GM20000 (cell line): ENCODE measurements at regions not wholly inside any gene's neighbourhood (a gene's known extent, or its start where the extent isn't known, plus 50 kb on each side); places are given as distances from the start of the nearest gene placed in this dataset.

ENCODE experiments used
- DNase-seq: peaks from one replicate; pipeline ENCODE4 v3.0.0; 2012; ENCODE audit warnings: low spot score
- TF ChIP-seq, protein P1 (sequence below): IDR thresholded peaks from 2 replicates; pipeline ENCODE4 v1.5.1; 2012; ENCODE audit warnings: mild to moderate bottlenecking, control low read depth; ENCODE audit errors: extremely low read depth, missing control alignments

DNA sequence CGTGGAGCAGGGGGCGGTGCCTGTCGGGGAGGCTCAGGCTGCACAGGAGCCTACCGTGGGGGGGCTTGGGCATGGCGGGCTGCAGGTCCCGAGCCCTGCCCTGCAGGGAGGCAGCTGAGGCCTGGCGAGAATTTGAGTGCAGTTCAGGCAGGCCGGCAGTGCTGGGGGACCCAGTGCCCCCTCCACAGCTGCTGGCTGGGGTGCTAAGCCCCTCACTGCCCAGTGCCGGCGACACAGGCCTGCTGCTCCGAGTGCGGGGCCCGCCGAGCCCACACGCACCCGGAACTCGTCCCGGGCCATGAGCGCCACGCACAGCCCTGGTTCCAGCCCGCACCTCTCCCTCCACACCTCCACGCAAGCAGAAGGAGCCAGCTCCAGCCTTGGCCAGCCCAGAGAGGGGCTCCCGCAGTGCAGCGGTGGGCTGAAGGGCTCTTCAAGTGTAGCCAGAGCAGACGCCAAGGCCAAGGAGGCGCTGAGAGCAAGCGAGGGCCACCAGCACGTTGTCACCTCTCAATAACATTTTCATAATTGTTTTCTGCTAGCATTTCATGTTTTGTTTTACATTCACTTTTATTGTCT is 1378.9 kb upstream of the CELF4 start:
- TF ChIP-seq, protein P1, sequence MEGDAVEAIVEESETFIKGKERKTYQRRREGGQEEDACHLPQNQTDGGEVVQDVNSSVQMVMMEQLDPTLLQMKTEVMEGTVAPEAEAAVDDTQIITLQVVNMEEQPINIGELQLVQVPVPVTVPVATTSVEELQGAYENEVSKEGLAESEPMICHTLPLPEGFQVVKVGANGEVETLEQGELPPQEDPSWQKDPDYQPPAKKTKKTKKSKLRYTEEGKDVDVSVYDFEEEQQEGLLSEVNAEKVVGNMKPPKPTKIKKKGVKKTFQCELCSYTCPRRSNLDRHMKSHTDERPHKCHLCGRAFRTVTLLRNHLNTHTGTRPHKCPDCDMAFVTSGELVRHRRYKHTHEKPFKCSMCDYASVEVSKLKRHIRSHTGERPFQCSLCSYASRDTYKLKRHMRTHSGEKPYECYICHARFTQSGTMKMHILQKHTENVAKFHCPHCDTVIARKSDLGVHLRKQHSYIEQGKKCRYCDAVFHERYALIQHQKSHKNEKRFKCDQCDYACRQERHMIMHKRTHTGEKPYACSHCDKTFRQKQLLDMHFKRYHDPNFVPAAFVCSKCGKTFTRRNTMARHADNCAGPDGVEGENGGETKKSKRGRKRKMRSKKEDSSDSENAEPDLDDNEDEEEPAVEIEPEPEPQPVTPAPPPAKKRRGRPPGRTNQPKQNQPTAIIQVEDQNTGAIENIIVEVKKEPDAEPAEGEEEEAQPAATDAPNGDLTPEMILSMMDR: no peak
- DNase-seq: no peak

GRCh38 chr18:38941711-38942561 is 1376.3 kb upstream of the CELF4 start:
- TF ChIP-seq, protein P1: no peak
- no peak for DNase-seq

GRCh38 chr18:38940863-38941531 is 1375.4 kb upstream of the CELF4 start:
- peak; percentile 65 for DNase-seq
- TF ChIP-seq, protein P1: no peak

GRCh38 chr18:38940475-38940862 is 1374.9 kb upstream of the CELF4 start:
- no peak for DNase-seq
- TF ChIP-seq, protein P1: no peak

DNA sequence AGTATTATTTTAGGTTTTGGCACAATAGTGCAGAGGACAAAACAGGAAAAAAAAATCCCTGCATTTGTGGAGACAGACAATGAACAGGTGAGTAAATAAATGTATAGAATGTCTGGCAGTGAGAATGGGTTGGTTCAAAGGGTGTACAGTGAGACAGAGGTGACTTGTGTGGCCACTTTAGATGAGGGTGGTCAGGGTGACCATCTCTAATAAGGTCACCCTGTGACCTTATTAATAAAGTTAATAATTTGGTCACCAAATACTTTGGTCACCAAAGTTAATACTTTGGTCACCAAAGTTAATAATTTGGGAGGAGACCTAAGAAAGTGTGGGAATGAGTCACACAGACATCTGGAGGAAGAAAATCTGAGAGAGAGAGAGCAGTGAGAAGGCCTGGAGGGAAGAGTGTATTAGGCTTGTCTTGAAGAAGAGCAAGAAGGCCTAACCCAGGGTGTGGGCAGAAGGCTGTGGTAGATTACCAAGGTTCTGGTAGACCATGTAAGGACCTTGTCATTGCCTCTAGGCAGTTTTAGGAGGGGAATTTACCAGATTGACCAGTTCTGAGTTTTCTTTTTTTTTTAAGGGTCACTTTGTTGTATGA is 1368.4 kb upstream of the CELF4 start:
- DNase-seq: no peak
- TF ChIP-seq, protein P1: no peak

- TF ChIP-seq, protein P1: no peak
- DNase-seq: no peak
Measured at GRCh38 chr18:38933322-38933721, 1367.7 kb upstream of the CELF4 start.

DNA sequence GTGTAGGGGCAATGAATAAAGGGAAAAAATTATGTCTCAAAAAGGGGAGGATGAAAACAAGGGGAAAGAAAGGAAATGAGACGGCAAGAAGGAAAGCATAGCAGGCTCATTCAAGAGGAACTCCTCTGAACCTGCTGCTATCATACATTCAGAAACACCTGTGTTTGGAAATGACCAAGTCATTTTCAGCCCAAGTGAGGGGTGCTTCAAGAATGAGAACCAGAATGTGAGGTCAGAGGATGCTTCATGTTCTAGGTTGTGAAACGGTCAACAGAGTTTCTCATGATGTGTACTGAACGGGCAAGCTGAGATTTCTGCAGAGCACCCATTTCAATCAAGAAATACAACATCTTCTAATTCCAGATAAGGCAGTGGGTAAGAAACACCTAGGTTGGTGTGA is 1367.2 kb upstream of the CELF4 start:
- no peak for DNase-seq
- TF ChIP-seq, protein P1: no peak
